ENCODE measurements at regions not wholly inside any gene's neighbourhood (a gene's known extent, or its start where the extent isn't known, plus 50 kb on each side); places are given as distances from the start of the nearest gene placed in this dataset.

GRCh38 chr9:129471201-129472019 is 149.5 kb downstream of the C9orf50 start:
- TF ChIP-seq MAX (IDR thresholded peaks at IDR 0.05), result no peak
- no peak for TF ChIP-seq EZH2 (IDR thresholded peaks at IDR 0.05)
- no peak for TF ChIP-seq POLR2AphosphoS5 (IDR thresholded peaks at IDR 0.05; ENCODE audit: low read depth, low read length)
- no peak for TF ChIP-seq ZNF274 (IDR thresholded peaks at IDR 0.05; ENCODE audit: low read depth, low read length)
- no peak for TF ChIP-seq REST (IDR thresholded peaks at IDR 0.05; ENCODE audit: low read depth)
- TF ChIP-seq CTCF (IDR thresholded peaks at IDR 0.05 in 2 of 3, conservative IDR thresholded peaks at IDR 0.05 in 1 of 3; ENCODE audit: borderline replicate concordance in 1 of 3, insufficient read depth in 1 of 3, low read depth in 2 of 3, low read length in 2 of 3), result no peak
- TF ChIP-seq POLR2A (IDR thresholded peaks at IDR 0.05; ENCODE audit: borderline replicate concordance, extremely low read depth, insufficient read depth, insufficient read length), result no peak
- TF ChIP-seq SP1 (IDR thresholded peaks at IDR 0.05; ENCODE audit: low read depth), result no peak
- no peak for TF ChIP-seq FOSL1 (IDR thresholded peaks at IDR 0.05; ENCODE audit: low read depth)
- TF ChIP-seq CEBPB (IDR thresholded peaks at IDR 0.05; ENCODE audit: low read depth), result no peak
- no peak for TF ChIP-seq SIN3A (IDR thresholded peaks at IDR 0.05; ENCODE audit: low read depth)
- no peak for TF ChIP-seq EGR1 (IDR thresholded peaks at IDR 0.05; ENCODE audit: low read depth)
- TF ChIP-seq YY1 (IDR thresholded peaks at IDR 0.05; ENCODE audit: extremely low read depth, insufficient replicate concordance, low read depth, low read length), result no peak
